Osteoblast (primary cell): ENCODE measurements at regions not wholly inside any gene's neighbourhood (a gene's known extent, or its start where the extent isn't known, plus 50 kb on each side); places are given as distances from the start of the nearest gene placed in this dataset.
"Not testable (repeated sequence)": the region's sequence is repeated elsewhere in the genome, so short reads cannot be mapped to it uniquely, and the experiment has no call there.

Experiments used
- DNase-seq: peaks from one replicate; pipeline ENCODE4 v3.0.0; 2011; ENCODE audit warnings: low spot score, mixed read lengths; ENCODE audit not compliant: insufficient read length; ENCODE audit errors: missing footprints
- H2AFZ ChIP-seq: 2 replicates; pipeline ENCODE4 v1.6.0; 2011; ENCODE audit warnings: mild to moderate bottlenecking, low read length
- H3K27ac ChIP-seq: 2 replicates; pipeline ENCODE4 v1.5.1; 2011; ENCODE audit warnings: mild to moderate bottlenecking, low read depth, low read length, moderate library complexity
- H3K27me3 ChIP-seq: 2 replicates; pipeline ENCODE4 v1.6.0; 2012; ENCODE audit warnings: mild to moderate bottlenecking, control low read depth, inconsistent platforms, low read length, moderate library complexity; ENCODE audit not compliant: insufficient read depth
- H3K36me3 ChIP-seq: 2 replicates; pipeline ENCODE4 v1.5.1; 2011; ENCODE audit warnings: mild to moderate bottlenecking, low read length, control low read depth, moderate library complexity; ENCODE audit not compliant: insufficient read depth
- H3K4me1 ChIP-seq: 2 replicates; pipeline ENCODE4 v1.5.1; 2011; ENCODE audit warnings: mild to moderate bottlenecking, low read length, control low read depth, moderate library complexity; ENCODE audit not compliant: insufficient read depth
- H3K4me2 ChIP-seq: 2 replicates; pipeline ENCODE4 v1.6.0; 2011; ENCODE audit warnings: mild to moderate bottlenecking, low read length; ENCODE audit not compliant: insufficient read depth
- H3K4me3 ChIP-seq: fragments of 200-600 bp; sonication (generic); 3 replicates; pipeline ENCODE4 v1.5.1; 2012; ENCODE audit warnings: mild to moderate bottlenecking, low read length, inconsistent platforms; ENCODE audit not compliant: insufficient read depth
- H3K79me2 ChIP-seq: 2 replicates; pipeline ENCODE4 v1.6.0; 2012; ENCODE audit warnings: mild to moderate bottlenecking, low read length, control low read depth, inconsistent platforms; ENCODE audit not compliant: insufficient read depth
- H3K9me3 ChIP-seq: 2 replicates; pipeline ENCODE4 v1.5.1; 2011; ENCODE audit warnings: low read depth, low read length, control low read depth
- H4K20me1 ChIP-seq: 2 replicates; pipeline ENCODE4 v1.6.0; 2012; ENCODE audit warnings: mild to moderate bottlenecking, low read length, control low read depth; ENCODE audit not compliant: insufficient read depth
- TF ChIP-seq, protein P1 (sequence below): IDR thresholded peaks from 2 replicates; pipeline ENCODE4 v1.5.1; 2011; ENCODE audit warnings: mild to moderate bottlenecking, low read depth, low read length, moderate library complexity; ENCODE audit errors: extremely low read depth

DNA sequence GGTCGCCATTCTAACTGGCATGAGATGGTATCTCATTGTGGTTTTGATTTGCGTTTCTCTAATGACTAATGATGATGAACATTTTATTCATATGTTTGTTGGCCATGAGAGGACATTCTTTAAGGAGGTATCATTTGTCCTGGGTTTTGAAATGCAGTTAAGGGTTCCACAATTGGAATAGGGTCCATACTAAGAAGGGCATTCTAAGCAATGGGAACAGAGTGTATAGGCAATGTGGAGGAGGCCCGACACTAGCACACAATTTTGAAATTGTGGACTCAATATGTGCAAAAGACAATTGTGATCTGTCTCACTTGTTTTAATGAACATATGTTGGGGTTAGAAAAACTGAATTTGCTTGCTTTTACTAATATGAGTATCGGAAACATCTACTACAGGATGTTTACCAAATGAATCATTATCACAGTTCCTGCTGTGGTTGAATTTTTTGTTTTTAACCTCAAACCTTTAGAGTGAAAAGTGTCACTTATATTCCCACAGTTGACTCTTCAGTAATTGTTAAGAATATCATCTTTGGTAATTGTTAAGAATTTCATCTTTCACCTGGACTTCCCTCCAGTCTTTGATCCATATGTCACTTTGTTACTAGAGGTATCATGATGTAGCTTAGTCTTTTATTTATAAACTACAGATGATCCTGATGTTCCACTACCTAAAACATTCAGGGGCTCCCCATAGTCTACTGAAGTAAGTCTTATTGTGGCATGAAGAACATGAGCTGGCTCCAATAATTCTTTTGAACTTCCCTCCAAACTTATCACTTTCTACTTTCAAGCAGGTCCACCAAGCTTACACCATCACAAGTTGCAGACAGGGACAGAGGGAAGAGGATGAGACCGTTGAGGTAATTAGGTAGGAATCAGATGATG, 109.7 kb upstream of the KLF12 start:
- no peak overlapping the region for H2AFZ ChIP-seq
- DNase-seq = peak; percentile 45
- peak overlapping the region; percentile 26 for H3K4me3 ChIP-seq
- no peaks in the 10 kb centered on the region for H3K27me3 ChIP-seq
- TF ChIP-seq, protein P1, sequence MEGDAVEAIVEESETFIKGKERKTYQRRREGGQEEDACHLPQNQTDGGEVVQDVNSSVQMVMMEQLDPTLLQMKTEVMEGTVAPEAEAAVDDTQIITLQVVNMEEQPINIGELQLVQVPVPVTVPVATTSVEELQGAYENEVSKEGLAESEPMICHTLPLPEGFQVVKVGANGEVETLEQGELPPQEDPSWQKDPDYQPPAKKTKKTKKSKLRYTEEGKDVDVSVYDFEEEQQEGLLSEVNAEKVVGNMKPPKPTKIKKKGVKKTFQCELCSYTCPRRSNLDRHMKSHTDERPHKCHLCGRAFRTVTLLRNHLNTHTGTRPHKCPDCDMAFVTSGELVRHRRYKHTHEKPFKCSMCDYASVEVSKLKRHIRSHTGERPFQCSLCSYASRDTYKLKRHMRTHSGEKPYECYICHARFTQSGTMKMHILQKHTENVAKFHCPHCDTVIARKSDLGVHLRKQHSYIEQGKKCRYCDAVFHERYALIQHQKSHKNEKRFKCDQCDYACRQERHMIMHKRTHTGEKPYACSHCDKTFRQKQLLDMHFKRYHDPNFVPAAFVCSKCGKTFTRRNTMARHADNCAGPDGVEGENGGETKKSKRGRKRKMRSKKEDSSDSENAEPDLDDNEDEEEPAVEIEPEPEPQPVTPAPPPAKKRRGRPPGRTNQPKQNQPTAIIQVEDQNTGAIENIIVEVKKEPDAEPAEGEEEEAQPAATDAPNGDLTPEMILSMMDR = no peak
- H4K20me1 ChIP-seq = no peaks in the 10 kb centered on the region
- H3K36me3 ChIP-seq = no peaks in the 10 kb centered on the region
- H3K4me1 ChIP-seq = peaks cover 35% of the 10 kb centered on the region
- H3K9me3 ChIP-seq = peaks cover 4% of the 10 kb centered on the region
- H3K79me2 ChIP-seq = no peaks in the 10 kb centered on the region
- peak overlapping the region; percentile 97 for H3K27ac ChIP-seq
- peak overlapping the region; percentile 61 for H3K4me2 ChIP-seq

- not testable (repeated sequence) for H2AFZ ChIP-seq, H3K27me3 ChIP-seq, H3K9me3 ChIP-seq
These were observed 107.1 kb upstream of the KLF12 start for GRCh38 chr13:74241343-74241742.

DNA sequence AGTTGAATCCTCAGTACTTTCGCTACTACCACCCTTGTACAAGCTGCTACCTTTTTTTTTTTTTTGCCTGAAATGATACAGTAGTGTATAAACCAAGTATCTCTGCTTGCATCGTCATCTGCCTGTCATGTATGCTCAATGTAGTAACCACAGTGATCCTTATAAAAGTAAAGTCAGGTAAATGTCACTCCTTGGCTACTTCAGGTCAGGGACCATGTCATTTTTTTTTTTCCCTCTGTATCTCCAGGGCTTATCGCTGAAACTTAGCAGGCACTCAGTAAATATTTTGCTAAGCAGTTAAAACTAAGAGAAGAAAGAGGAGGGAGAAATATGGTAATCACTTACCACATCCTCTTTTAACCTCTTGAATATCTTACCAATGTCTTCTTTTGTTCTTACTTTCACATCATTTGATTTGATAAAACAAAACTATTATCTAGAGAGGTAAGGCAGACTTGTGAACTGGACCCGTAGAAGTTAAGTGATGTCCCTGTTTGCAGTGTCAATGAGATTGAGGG, 96.8 kb upstream of the KLF12 start:
- Histone ChIP-seq H3K4me3 (no peak overlapping the region), H3K27me3 (no peaks in the 10 kb centered on the region), H2AFZ (peak overlapping the region; percentile 21), H3K4me2 (no peak overlapping the region), H4K20me1 (no peaks in the 10 kb centered on the region), H3K4me1 (peaks cover 10% of the 10 kb centered on the region), H3K36me3 (no peaks in the 10 kb centered on the region), H3K27ac (no peak overlapping the region), H3K9me3 (no peaks in the 10 kb centered on the region), H3K79me2 (no peaks in the 10 kb centered on the region)
- DNase-seq = no peak
- TF ChIP-seq, protein P1 = no peak

More at GRCh38 chr13:74241343-74241742, 107.1 kb upstream of the KLF12 start:
- not testable (repeated sequence) for H3K36me3 ChIP-seq, H3K4me2 ChIP-seq, H3K4me3 ChIP-seq, H3K79me2 ChIP-seq, DNase-seq, H4K20me1 ChIP-seq, H3K27ac ChIP-seq
- H3K4me1 ChIP-seq = peaks cover 26% of the 10 kb centered on the region

DNA sequence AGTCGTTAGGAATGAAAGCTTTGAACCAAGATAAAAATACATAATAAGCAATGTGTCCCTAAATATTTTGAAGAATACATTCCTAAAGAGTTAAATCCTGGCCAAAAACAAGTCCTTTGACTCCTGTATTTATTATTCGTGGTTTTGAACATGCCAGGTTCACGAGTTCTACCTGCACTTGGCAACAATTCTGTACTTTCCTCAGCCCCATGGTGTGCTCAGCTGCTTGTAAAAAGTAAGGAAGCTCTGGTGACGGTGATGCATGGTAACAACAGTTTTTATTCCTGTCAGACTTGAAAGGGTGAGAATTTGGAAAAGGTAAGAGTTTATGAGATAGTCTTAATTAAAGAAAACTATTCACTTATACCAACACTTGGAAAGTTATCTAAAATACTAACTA, 95.0 kb upstream of the KLF12 start:
- Histone ChIP-seq H3K4me3 (no peak overlapping the region), H3K36me3 (no peaks in the 10 kb centered on the region), H4K20me1 (no peaks in the 10 kb centered on the region), H3K27ac (no peak overlapping the region), H3K9me3 (no peaks in the 10 kb centered on the region), H3K4me1 (peaks cover 10% of the 10 kb centered on the region), H3K79me2 (no peaks in the 10 kb centered on the region), H2AFZ (peak overlapping the region; percentile 25), H3K27me3 (no peaks in the 10 kb centered on the region), H3K4me2 (no peak overlapping the region)
- no peak for DNase-seq
- TF ChIP-seq, protein P1 = no peak
